HG03571 (cell line): ENCODE measurements at regions not wholly inside any gene's neighbourhood (a gene's known extent, or its start where the extent isn't known, plus 50 kb on each side); places are given as distances from the start of the nearest gene placed in this dataset.

Source experiments
- ATAC-seq: cut with Tn5 transposase; IDR thresholded peaks from one replicate; pipeline ENCODE4 v1.9.1; 2021; ENCODE audit not compliant: unreplicated experiment

GRCh38 chr12:69123919-69124638, 115.3 kb upstream of the CPSF6 start:
- no peak for ATAC-seq

GRCh38 chr12:69129017-69129416, 110.4 kb upstream of the CPSF6 start:
- no peak for ATAC-seq

- ATAC-seq = no peak
Measured at GRCh38 chr12:69129564-69129963, 109.8 kb upstream of the CPSF6 start.

- no peak for ATAC-seq
Measured at GRCh38 chr12:69130064-69130463, 109.3 kb upstream of the CPSF6 start.

- no peak for ATAC-seq
Measured at GRCh38 chr12:69131077-69131476, 108.3 kb upstream of the CPSF6 start.

- ATAC-seq = no peak
Measured at GRCh38 chr12:69136931-69137613, 102.3 kb upstream of the CPSF6 start.

- ATAC-seq = no peak
Measured at GRCh38 chr12:69141074-69141473, 98.3 kb upstream of the CPSF6 start.

GRCh38 chr12:69149270-69149669, 90.1 kb upstream of the CPSF6 start:
- ATAC-seq = no peak

- no peak for ATAC-seq
Measured at GRCh38 chr12:69150083-69150795, 89.1 kb upstream of the CPSF6 start.

- ATAC-seq = no peak
Measured at GRCh38 chr12:69150796-69151127, 88.6 kb upstream of the CPSF6 start.

- no peak for ATAC-seq
Measured at GRCh38 chr12:69151254-69151764, 88.1 kb upstream of the CPSF6 start.

GRCh38 chr12:69154585-69155363, 84.6 kb upstream of the CPSF6 start:
- ATAC-seq = peak; percentile 50

GRCh38 chr12:69157023-69157655, 82.2 kb upstream of the CPSF6 start:
- peak; percentile 92 for ATAC-seq

- peak; percentile 66 for ATAC-seq
Measured at GRCh38 chr12:69161829-69162228, 77.5 kb upstream of the CPSF6 start.

- no peak for ATAC-seq
Measured at GRCh38 chr12:69163681-69164362, 75.5 kb upstream of the CPSF6 start.

- no peak for ATAC-seq
Measured at GRCh38 chr12:69167648-69168165, 71.7 kb upstream of the CPSF6 start.

- no peak for ATAC-seq
Measured at GRCh38 chr12:69168363-69168762, 71.0 kb upstream of the CPSF6 start.

- ATAC-seq = no peak
Measured at GRCh38 chr12:69168828-69169227, 70.5 kb upstream of the CPSF6 start.

GRCh38 chr12:69170293-69170692, 69.1 kb upstream of the CPSF6 start:
- ATAC-seq = no peak

GRCh38 chr12:69171881-69172280, 67.5 kb upstream of the CPSF6 start:
- ATAC-seq = no peak
